ENCODE measurements at regions not wholly inside any gene's neighbourhood (a gene's known extent, or its start where the extent isn't known, plus 50 kb on each side); places are given as distances from the start of the nearest gene placed in this dataset.

- no peak for DNase-seq
Measured at GRCh38 chr6:122078481-122078880, 321.0 kb upstream of the HSF2 start.

GRCh38 chr6:122079916-122080315, 319.5 kb upstream of the HSF2 start:
- no peak for DNase-seq

GRCh38 chr6:122081921-122082320, 317.5 kb upstream of the HSF2 start:
- DNase-seq: peak; percentile 23

- DNase-seq: no peak
Measured at GRCh38 chr6:122082370-122082769, 317.1 kb upstream of the HSF2 start.

- peak; percentile 38 for DNase-seq
Measured at GRCh38 chr6:122092366-122092765, 307.1 kb upstream of the HSF2 start.

- no peak for DNase-seq
Measured at GRCh38 chr6:122098201-122098678, 301.2 kb upstream of the HSF2 start.

GRCh38 chr6:122102026-122102425, 297.4 kb upstream of the HSF2 start:
- DNase-seq: no peak

GRCh38 chr6:122107256-122107852, 292.1 kb upstream of the HSF2 start:
- DNase-seq: no peak

- DNase-seq: no peak
Measured at GRCh38 chr6:122109075-122109474, 290.4 kb upstream of the HSF2 start.

GRCh38 chr6:122114717-122115116, 284.7 kb upstream of the HSF2 start:
- no peak for DNase-seq

- no peak for DNase-seq
Measured at GRCh38 chr6:122116119-122116834, 283.2 kb upstream of the HSF2 start.

- DNase-seq: no peak
Measured at GRCh38 chr6:122116835-122117627, 282.4 kb upstream of the HSF2 start.

GRCh38 chr6:122118945-122119506, 280.4 kb upstream of the HSF2 start:
- no peak for DNase-seq

GRCh38 chr6:122122202-122122601, 277.2 kb upstream of the HSF2 start:
- DNase-seq: no peak

GRCh38 chr6:122122686-122123085, 276.8 kb upstream of the HSF2 start:
- no peak for DNase-seq

- DNase-seq: no peak
Measured at GRCh38 chr6:122124908-122125307, 274.5 kb upstream of the HSF2 start.

GRCh38 chr6:122126894-122127293, 272.6 kb upstream of the HSF2 start:
- no peak for DNase-seq

- DNase-seq: no peak
Measured at GRCh38 chr6:122128445-122128844, 271.0 kb upstream of the HSF2 start.

GRCh38 chr6:122129313-122130025, 270.0 kb upstream of the HSF2 start:
- no peak for DNase-seq

GRCh38 chr6:122130026-122130348, 269.5 kb upstream of the HSF2 start:
- no peak for DNase-seq

- DNase-seq: no peak
Measured at GRCh38 chr6:122130518-122130917, 268.9 kb upstream of the HSF2 start.

- DNase-seq: peak; percentile 20
Measured at GRCh38 chr6:122136386-122136785, 263.1 kb upstream of the HSF2 start.

GRCh38 chr6:122140031-122140430, 259.4 kb upstream of the HSF2 start:
- no peak for DNase-seq
